Sigmoid colon (tissue), 6 donors: ENCODE measurements at regions not wholly inside any gene's neighbourhood (a gene's known extent, or its start where the extent isn't known, plus 50 kb on each side); places are given as distances from the start of the nearest gene placed in this dataset.

Source experiments
- DNase-seq: peaks from one replicate; pipeline ENCODE4 v3.0.0-alpha.2; 2019
- H3K27ac ChIP-seq, 4 donors: fragments of 200-600 bp; sonication (generic); one replicate each; pipeline ENCODE4 v1.5.1; 2016 to 2019; ENCODE audit warnings: mild to moderate bottlenecking in 1 of 4
- H3K27me3 ChIP-seq, 3 donors: fragments of 200-600 bp; sonication (generic); one replicate each; pipeline ENCODE4 v1.5.1; 2019; ENCODE audit warnings: mild to moderate bottlenecking in 1 of 3
- H3K36me3 ChIP-seq, 4 donors: fragments of 200-600 bp; sonication (generic); one replicate each; pipeline ENCODE4 v1.5.1; 2016 to 2019
- H3K4me1 ChIP-seq, 4 donors: fragments of 200-600 bp; sonication (generic); one replicate each; pipeline ENCODE4 v1.5.1; 2017 to 2019
- H3K4me3 ChIP-seq, 4 donors: fragments of 200-600 bp; sonication (generic); one replicate each; pipeline ENCODE4 v1.5.1; 2017 to 2019; ENCODE audit warnings: mild to moderate bottlenecking in 2 of 4, moderate library complexity in 1 of 4
- H3K9me3 ChIP-seq, 4 donors: fragments of 200-600 bp in 3 of 4; sonication (generic) in 3 of 4; one replicate each; pipeline versions ENCODE4 v1.5.1 to v1.6.1; 2013 to 2019
- CTCF ChIP-seq, 4 experiments: fragments of 450-650 bp in 3 of 4; fragments of 200-600 bp in 1 of 4; IDR thresholded peaks; one replicate each; pipeline ENCODE4 v1.5.1; 2016 to 2019; ENCODE audit warnings: antibody characterized with exemption in 4 of 4, mild to moderate bottlenecking in 3 of 4, moderate library complexity in 2 of 4
- EP300 ChIP-seq, 4 donors: sonication (generic); formaldehyde crosslinking; IDR thresholded peaks; one replicate each; pipeline ENCODE4 v1.6.1; 2017; ENCODE audit warnings: antibody characterized with exemption in 4 of 4
- POLR2A ChIP-seq, 2 donors: fragments of 450-650 bp; IDR thresholded peaks; one replicate each; pipeline ENCODE4 v1.6.1; 2016; ENCODE audit warnings: antibody characterized with exemption in 2 of 2, mild to moderate bottlenecking in 2 of 2, moderate library complexity in 2 of 2
- POLR2AphosphoS5 ChIP-seq, 4 donors: sonication (generic); formaldehyde crosslinking; IDR thresholded peaks; one replicate each; pipeline ENCODE4 v1.6.1; 2017; ENCODE audit warnings: antibody characterized with exemption in 4 of 4
- WGBS, 2 donors: extraction: QIAGEN DNeasy Blood & Tissue Kit; methylation state at CpG; one replicate each; pipeline ENCODE4 v1.1.7; 2013; 5-methylcytosine and 5-hydroxymethylcytosine counted together
- intact Hi-C: fragments of 100-400 bp; cut with DNase I; formaldehyde crosslinking; loops from one replicate; pipeline ENCODE4 v1.15.1; 2023
- donor health status: healthy with polysubstance abuse.
- donor health status: healthy.

DNA sequence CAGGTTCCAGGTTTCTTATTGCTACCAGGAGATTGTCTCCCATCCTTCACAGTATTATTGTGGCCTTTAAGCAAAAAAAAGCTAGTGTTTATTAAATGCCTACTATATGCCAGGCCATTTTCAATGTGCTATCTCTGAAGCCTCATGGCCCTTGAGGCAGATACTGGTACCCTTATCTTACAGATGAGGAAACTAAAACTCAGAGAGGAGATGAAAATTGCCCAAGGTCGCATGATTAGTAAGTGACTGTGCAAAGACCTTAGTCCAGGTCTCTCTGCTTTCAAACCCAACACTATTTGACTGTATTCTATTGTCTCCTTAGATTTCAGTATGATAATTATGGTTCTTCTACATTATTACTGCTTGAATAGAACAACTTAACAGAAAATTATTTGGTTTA is 717.9 kb upstream of the AMOT start:
- intact Hi-C loops, result no loop called here
- Histone ChIP-seq H3K4me3 (no peak overlapping the region), H3K4me1 (no peaks in the 10 kb centered on the region), H3K27ac (no peak overlapping the region), H3K27me3 (no peaks in the 10 kb centered on the region), H3K9me3 (no peaks in the 10 kb centered on the region), H3K36me3 (no peaks in the 10 kb centered on the region)
- DNase-seq, result no peak
- TF ChIP-seq POLR2A (IDR thresholded peaks at IDR 0.05) (no peak), CTCF (IDR thresholded peaks at IDR 0.05) (no peak), POLR2AphosphoS5 (IDR thresholded peaks at IDR 0.05) (no peak), EP300 (IDR thresholded peaks at IDR 0.05) (no peak)
- WGBS, 2 donors, result 86 to 91% methylated on average over 1 of the region's 1 CpG

GRCh38 chrX:113551919-113552318 is 711.3 kb upstream of the AMOT start:
- TF ChIP-seq CTCF (IDR thresholded peaks at IDR 0.05), result no peak
- TF ChIP-seq POLR2A (IDR thresholded peaks at IDR 0.05), result no peak
- TF ChIP-seq POLR2AphosphoS5 (IDR thresholded peaks at IDR 0.05), result no peak
- TF ChIP-seq EP300 (IDR thresholded peaks at IDR 0.05), result no peak
- Histone ChIP-seq H3K36me3 (no peaks in the 10 kb centered on the region), H3K27ac (no peak overlapping the region), H3K27me3 (no peaks in the 10 kb centered on the region), H3K4me3 (no peak overlapping the region), H3K4me1 (no peaks in the 10 kb centered on the region), H3K9me3 (no peaks in the 10 kb centered on the region)
- intact Hi-C loops, result no loop called here
- WGBS, 2 donors, result 94% methylated on average over 1 of the region's 1 CpG
- no peak for DNase-seq

GRCh38 chrX:113548308-113549015 is 707.8 kb upstream of the AMOT start:
- intact Hi-C loops, result no loop called here

DNA sequence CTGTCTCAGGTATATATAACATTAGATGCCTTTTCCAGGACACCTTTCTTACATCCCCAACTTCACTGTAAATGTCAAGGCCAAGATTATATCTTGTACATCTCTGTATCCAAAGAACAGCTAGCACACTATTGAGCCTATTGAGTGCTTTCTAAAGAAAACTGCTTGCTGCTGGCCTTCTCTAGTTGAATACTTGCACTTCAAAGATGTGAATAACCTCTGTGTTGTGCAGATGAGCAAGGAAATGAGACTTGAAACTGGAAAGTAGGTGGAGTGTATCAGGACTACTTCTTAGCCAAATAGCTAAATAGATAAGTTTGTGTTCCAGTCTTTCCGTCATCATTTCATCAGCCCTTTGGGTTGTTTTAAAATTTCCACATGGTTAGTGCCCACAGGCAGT is 704.4 kb upstream of the AMOT start:
- H3K27me3 ChIP-seq, result no peaks in the 10 kb centered on the region
- intact Hi-C loops, result no loop called here
- no peak overlapping the region for H3K4me3 ChIP-seq
- H3K27ac ChIP-seq, result no peak overlapping the region
- H3K9me3 ChIP-seq, result no peaks in the 10 kb centered on the region
- no peaks in the 10 kb centered on the region for H3K4me1 ChIP-seq
- DNase-seq, result no peak
- no CpG with 5 or more reads among the region's 1 CpG for WGBS, 2 donors
- no peak for TF ChIP-seq EP300 (IDR thresholded peaks at IDR 0.05)
- TF ChIP-seq POLR2A (IDR thresholded peaks at IDR 0.05), result no peak
- TF ChIP-seq CTCF (IDR thresholded peaks at IDR 0.05), result no peak
- no peak for TF ChIP-seq POLR2AphosphoS5 (IDR thresholded peaks at IDR 0.05)
- H3K36me3 ChIP-seq, result no peaks in the 10 kb centered on the region

More at GRCh38 chrX:113548308-113549015, 707.8 kb upstream of the AMOT start:
- Histone ChIP-seq H3K36me3 (no peaks in the 10 kb centered on the region), H3K27ac (no peak overlapping the region), H3K27me3 (no peaks in the 10 kb centered on the region), H3K4me3 (no peak overlapping the region), H3K9me3 (no peaks in the 10 kb centered on the region), H3K4me1 (no peaks in the 10 kb centered on the region)
- WGBS, 2 donors, result 47 to 82% methylated on average over 2 of the region's 2 CpGs
- no peak for TF ChIP-seq EP300 (IDR thresholded peaks at IDR 0.05)
- no peak for TF ChIP-seq CTCF (IDR thresholded peaks at IDR 0.05)
- no peak for TF ChIP-seq POLR2A (IDR thresholded peaks at IDR 0.05)
- no peak for TF ChIP-seq POLR2AphosphoS5 (IDR thresholded peaks at IDR 0.05)
- no peak for DNase-seq
